Calu3 (cell line): ENCODE measurements at regions not wholly inside any gene's neighbourhood (a gene's known extent, or its start where the extent isn't known, plus 50 kb on each side); places are given as distances from the start of the nearest gene placed in this dataset.

ENCODE experiments used
- BruUV-seq: library from RNA; stranded (reverse); fragments of 400-500 nt; replicated peaks from 2 replicates; lab custom pipeline; 2021; lab: Mats Ljungman, UMichigan
- CTCF ChIA-PET: fragments of 300-600 bp; sonication (Branson Sonifier 250); formaldehyde crosslinking; loops from one replicate; lab custom pipeline; 2022; ENCODE audit warnings: antibody characterized with exemption; lab: Charles Lee
- DNase-seq: peaks from one replicate; pipeline ENCODE4 v3.0.0; 2022
- H3K27ac Mint-ChIP-seq: one replicate; pipeline ENCODE4 v1.8.0; 2022; ENCODE audit warnings: mixed read lengths; ENCODE audit not compliant: unreplicated experiment
- H3K27me3 Mint-ChIP-seq: one replicate; pipeline ENCODE4 v1.8.0; 2022; ENCODE audit warnings: mixed read lengths; ENCODE audit not compliant: unreplicated experiment
- H3K36me3 Mint-ChIP-seq: one replicate; pipeline ENCODE4 v1.8.0; 2022; ENCODE audit warnings: mild to moderate bottlenecking, moderate library complexity, mixed read lengths; ENCODE audit not compliant: insufficient read depth, unreplicated experiment
- H3K4me1 Mint-ChIP-seq: one replicate; pipeline ENCODE4 v1.8.0; 2022; ENCODE audit warnings: mild to moderate bottlenecking, low read depth, mixed read lengths; ENCODE audit not compliant: unreplicated experiment
- H3K4me3 Mint-ChIP-seq: one replicate; pipeline ENCODE4 v1.8.0; 2022; ENCODE audit warnings: mild to moderate bottlenecking, low read depth, moderate library complexity, mixed read lengths; ENCODE audit not compliant: unreplicated experiment
- H3K9me3 Mint-ChIP-seq: one replicate; pipeline ENCODE4 v1.8.0; 2022; ENCODE audit warnings: low read depth, mixed read lengths; ENCODE audit not compliant: unreplicated experiment
- CTCF ChIP-seq: fragments of 200-600 bp; IDR thresholded peaks from one replicate; pipeline ENCODE4 v1.8.0; 2022; ENCODE audit warnings: antibody characterized with exemption; ENCODE audit not compliant: unreplicated experiment
- intact Hi-C: fragments of 100-400 bp; cut with micrococcal nuclease; formaldehyde crosslinking; loops from one replicate; pipeline ENCODE4 v1.10.0; 2022; ENCODE audit not compliant: unreplicated experiment

- TF ChIP-seq CTCF = no peak
Observed at GRCh38 chr18:56086786-56087185, 498.8 kb upstream of the TCF4 start.

GRCh38 chr18:56086176-56086575 is 498.2 kb upstream of the TCF4 start:
- Mint-ChIP-seq H3K4me3 (no peak overlapping the region), H3K9me3 (no peaks in the 10 kb centered on the region), H3K27ac (no peak overlapping the region), H3K27me3 (peaks cover 15% of the 10 kb centered on the region), H3K36me3 (no peaks in the 10 kb centered on the region), H3K4me1 (peaks cover 2% of the 10 kb centered on the region)
- intact Hi-C loops = no loop called here
- DNase-seq = no peak
- TF ChIP-seq CTCF = no peak
- CTCF ChIA-PET = no interaction called here
- no TSS peak for BruUV-seq

More at GRCh38 chr18:56086786-56087185, 498.8 kb upstream of the TCF4 start:
- no TSS peak for BruUV-seq
- no peaks in the 10 kb centered on the region for H3K36me3 Mint-ChIP-seq
- no peak for DNase-seq
- no peak overlapping the region for H3K4me3 Mint-ChIP-seq
- no peak overlapping the region for H3K27ac Mint-ChIP-seq
- no peaks in the 10 kb centered on the region for H3K9me3 Mint-ChIP-seq
- no peaks in the 10 kb centered on the region for H3K4me1 Mint-ChIP-seq
- intact Hi-C loops = no loop called here
- H3K27me3 Mint-ChIP-seq = peaks cover 15% of the 10 kb centered on the region
- CTCF ChIA-PET = interaction anchor here (0.7 kb wide), 1 partner anchor 1213 kb away, joined by 3 read pairs; no protein-coding TSS in a partner anchor

- H3K4me3 Mint-ChIP-seq = no peak overlapping the region
- H3K36me3 Mint-ChIP-seq = no peaks in the 10 kb centered on the region
- H3K27me3 Mint-ChIP-seq = peaks cover 14% of the 10 kb centered on the region
- TF ChIP-seq CTCF = no peak
- intact Hi-C loops = no loop called here
- BruUV-seq = no TSS peak
- DNase-seq = no peak
- H3K4me1 Mint-ChIP-seq = peaks cover 8% of the 10 kb centered on the region
- no peak overlapping the region for H3K27ac Mint-ChIP-seq
- H3K9me3 Mint-ChIP-seq = no peaks in the 10 kb centered on the region
- CTCF ChIA-PET = no interaction called here
Observed at GRCh38 chr18:56085551-56085950, 497.6 kb upstream of the TCF4 start.

GRCh38 chr18:56083523-56084287 is 495.7 kb upstream of the TCF4 start:
- CTCF ChIA-PET = interaction anchor here (0.6 kb wide), 1 partner anchor 16 kb away, joined by 3 read pairs; no protein-coding TSS in a partner anchor
- no peak overlapping the region for H3K4me3 Mint-ChIP-seq
- BruUV-seq = no TSS peak

More at GRCh38 chr18:56083523-56084287, 495.7 kb upstream of the TCF4 start:
- intact Hi-C loops = no loop called here
- no peak for DNase-seq
- H3K27ac Mint-ChIP-seq = no peak overlapping the region
- H3K27me3 Mint-ChIP-seq = no peaks in the 10 kb centered on the region
- H3K9me3 Mint-ChIP-seq = no peaks in the 10 kb centered on the region
- H3K4me1 Mint-ChIP-seq = peaks cover 8% of the 10 kb centered on the region
- TF ChIP-seq CTCF = no peak
- no peaks in the 10 kb centered on the region for H3K36me3 Mint-ChIP-seq
